ENCODE measurements at regions not wholly inside any gene's neighbourhood (a gene's known extent, or its start where the extent isn't known, plus 50 kb on each side); places are given as distances from the start of the nearest gene placed in this dataset.

DNA sequence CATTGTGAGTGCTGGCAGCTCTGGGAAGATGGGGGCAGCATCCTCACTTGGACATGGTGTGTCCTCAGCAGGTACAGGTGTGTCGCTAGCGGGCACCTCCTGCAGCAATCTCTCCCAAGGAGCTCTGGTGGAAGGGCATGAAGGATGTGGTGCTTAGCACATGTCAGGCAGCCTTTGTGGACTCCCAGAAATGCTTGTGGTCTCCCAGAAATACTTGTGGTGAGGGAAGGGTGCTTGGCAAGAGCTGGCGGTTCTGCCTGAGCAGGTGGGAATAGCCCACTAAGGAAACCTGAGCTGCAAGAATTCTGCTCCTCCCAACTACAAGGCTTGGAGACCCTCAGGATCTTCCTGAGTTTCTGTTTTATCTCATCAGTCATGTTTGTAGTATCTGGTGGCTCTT, 371.6 kb downstream of the PRDM2 start:
- no peak for TF ChIP-seq POLR2A (IDR thresholded peaks at IDR 0.05; ENCODE audit: insufficient read depth in 1 of 2, low read depth in 2 of 2, low read length in 2 of 2)
- no peak for TF ChIP-seq IRF2 (CRISPR knock-in tag; IDR thresholded peaks at IDR 0.05)
- TF ChIP-seq SALL1 (CRISPR knock-in tag; IDR thresholded peaks at IDR 0.05): no peak
- TF ChIP-seq, protein P1, sequence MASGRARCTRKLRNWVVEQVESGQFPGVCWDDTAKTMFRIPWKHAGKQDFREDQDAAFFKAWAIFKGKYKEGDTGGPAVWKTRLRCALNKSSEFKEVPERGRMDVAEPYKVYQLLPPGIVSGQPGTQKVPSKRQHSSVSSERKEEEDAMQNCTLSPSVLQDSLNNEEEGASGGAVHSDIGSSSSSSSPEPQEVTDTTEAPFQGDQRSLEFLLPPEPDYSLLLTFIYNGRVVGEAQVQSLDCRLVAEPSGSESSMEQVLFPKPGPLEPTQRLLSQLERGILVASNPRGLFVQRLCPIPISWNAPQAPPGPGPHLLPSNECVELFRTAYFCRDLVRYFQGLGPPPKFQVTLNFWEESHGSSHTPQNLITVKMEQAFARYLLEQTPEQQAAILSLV (CRISPR knock-in tag; IDR thresholded peaks at IDR 0.05; ENCODE audit: borderline replicate concordance): no peak
- no peak for TF ChIP-seq ZFP36 (IDR thresholded peaks at IDR 0.05; ENCODE audit: borderline replicate concordance, low read depth, low read length, partially characterized antibody)
- TF ChIP-seq SIN3A (IDR thresholded peaks at IDR 0.05; ENCODE audit: borderline replicate concordance, low read depth, low read length): no peak
- TF ChIP-seq, protein P2, sequence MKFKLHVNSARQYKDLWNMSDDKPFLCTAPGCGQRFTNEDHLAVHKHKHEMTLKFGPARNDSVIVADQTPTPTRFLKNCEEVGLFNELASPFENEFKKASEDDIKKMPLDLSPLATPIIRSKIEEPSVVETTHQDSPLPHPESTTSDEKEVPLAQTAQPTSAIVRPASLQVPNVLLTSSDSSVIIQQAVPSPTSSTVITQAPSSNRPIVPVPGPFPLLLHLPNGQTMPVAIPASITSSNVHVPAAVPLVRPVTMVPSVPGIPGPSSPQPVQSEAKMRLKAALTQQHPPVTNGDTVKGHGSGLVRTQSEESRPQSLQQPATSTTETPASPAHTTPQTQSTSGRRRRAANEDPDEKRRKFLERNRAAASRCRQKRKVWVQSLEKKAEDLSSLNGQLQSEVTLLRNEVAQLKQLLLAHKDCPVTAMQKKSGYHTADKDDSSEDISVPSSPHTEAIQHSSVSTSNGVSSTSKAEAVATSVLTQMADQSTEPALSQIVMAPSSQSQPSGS (CRISPR knock-in tag; IDR thresholded peaks at IDR 0.05): no peak
- TF ChIP-seq, protein P3, sequence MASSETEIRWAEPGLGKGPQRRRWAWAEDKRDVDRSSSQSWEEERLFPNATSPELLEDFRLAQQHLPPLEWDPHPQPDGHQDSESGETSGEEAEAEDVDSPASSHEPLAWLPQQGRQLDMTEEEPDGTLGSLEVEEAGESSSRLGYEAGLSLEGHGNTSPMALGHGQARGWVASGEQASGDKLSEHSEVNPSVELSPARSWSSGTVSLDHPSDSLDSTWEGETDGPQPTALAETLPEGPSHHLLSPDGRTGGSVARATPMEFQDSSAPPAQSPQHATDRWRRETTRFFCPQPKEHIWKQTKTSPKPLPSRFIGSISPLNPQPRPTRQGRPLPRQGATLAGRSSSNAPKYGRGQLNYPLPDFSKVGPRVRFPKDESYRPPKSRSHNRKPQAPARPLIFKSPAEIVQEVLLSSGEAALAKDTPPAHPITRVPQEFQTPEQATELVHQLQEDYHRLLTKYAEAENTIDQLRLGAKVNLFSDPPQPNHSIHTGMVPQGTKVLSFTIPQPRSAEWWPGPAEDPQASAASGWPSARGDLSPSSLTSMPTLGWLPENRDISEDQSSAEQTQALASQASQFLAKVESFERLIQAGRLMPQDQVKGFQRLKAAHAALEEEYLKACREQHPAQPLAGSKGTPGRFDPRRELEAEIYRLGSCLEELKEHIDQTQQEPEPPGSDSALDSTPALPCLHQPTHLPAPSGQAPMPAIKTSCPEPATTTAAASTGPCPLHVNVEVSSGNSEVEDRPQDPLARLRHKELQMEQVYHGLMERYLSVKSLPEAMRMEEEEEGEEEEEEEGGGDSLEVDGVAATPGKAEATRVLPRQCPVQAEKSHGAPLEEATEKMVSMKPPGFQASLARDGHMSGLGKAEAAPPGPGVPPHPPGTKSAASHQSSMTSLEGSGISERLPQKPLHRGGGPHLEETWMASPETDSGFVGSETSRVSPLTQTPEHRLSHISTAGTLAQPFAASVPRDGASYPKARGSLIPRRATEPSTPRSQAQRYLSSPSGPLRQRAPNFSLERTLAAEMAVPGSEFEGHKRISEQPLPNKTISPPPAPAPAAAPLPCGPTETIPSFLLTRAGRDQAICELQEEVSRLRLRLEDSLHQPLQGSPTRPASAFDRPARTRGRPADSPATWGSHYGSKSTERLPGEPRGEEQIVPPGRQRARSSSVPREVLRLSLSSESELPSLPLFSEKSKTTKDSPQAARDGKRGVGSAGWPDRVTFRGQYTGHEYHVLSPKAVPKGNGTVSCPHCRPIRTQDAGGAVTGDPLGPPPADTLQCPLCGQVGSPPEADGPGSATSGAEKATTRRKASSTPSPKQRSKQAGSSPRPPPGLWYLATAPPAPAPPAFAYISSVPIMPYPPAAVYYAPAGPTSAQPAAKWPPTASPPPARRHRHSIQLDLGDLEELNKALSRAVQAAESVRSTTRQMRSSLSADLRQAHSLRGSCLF (CRISPR knock-in tag; IDR thresholded peaks at IDR 0.05; ENCODE audit: borderline replicate concordance): no peak
- no peak for TF ChIP-seq POLR2AphosphoS5 (IDR thresholded peaks at IDR 0.05; ENCODE audit: low read depth, low read length)
- TF ChIP-seq, protein P4, sequence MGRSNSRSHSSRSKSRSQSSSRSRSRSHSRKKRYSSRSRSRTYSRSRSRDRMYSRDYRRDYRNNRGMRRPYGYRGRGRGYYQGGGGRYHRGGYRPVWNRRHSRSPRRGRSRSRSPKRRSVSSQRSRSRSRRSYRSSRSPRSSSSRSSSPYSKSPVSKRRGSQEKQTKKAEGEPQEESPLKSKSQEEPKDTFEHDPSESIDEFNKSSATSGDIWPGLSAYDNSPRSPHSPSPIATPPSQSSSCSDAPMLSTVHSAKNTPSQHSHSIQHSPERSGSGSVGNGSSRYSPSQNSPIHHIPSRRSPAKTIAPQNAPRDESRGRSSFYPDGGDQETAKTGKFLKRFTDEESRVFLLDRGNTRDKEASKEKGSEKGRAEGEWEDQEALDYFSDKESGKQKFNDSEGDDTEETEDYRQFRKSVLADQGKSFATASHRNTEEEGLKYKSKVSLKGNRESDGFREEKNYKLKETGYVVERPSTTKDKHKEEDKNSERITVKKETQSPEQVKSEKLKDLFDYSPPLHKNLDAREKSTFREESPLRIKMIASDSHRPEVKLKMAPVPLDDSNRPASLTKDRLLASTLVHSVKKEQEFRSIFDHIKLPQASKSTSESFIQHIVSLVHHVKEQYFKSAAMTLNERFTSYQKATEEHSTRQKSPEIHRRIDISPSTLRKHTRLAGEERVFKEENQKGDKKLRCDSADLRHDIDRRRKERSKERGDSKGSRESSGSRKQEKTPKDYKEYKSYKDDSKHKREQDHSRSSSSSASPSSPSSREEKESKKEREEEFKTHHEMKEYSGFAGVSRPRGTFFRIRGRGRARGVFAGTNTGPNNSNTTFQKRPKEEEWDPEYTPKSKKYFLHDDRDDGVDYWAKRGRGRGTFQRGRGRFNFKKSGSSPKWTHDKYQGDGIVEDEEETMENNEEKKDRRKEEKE (IDR thresholded peaks at IDR 0.05): no peak
